ENCODE measurements at regions not wholly inside any gene's neighbourhood (a gene's known extent, or its start where the extent isn't known, plus 50 kb on each side); places are given as distances from the start of the nearest gene placed in this dataset.

- Histone ChIP-seq H3K79me2 (ENCODE audit: low read depth) (no peaks in the 10 kb centered on the region), H2AFZ (no peak overlapping the region), H3K27me3 (ENCODE audit: insufficient read depth, low read depth) (no peaks in the 10 kb centered on the region; the same call in 1 of the 2 replicates), H3K4me1 (replicated peaks; ENCODE audit: insufficient read depth) (no peaks in the 10 kb centered on the region), H3K9me3 (ENCODE audit: insufficient read depth, low read depth) (no peaks in the 10 kb centered on the region), H3F3A (ENCODE audit: insufficient read depth, low read depth) (no peaks in the 10 kb centered on the region), H3K27ac (no peak overlapping the region), H4K20me1 (ENCODE audit: insufficient read depth) (no peaks in the 10 kb centered on the region), H3K4me3 (no peak overlapping the region), H3K9me2 (ENCODE audit: insufficient read depth) (no peaks in the 10 kb centered on the region), H3K4me2 (no peak overlapping the region), H3K36me3 (ENCODE audit: low read depth) (no peaks in the 10 kb centered on the region)
- DNase-seq = no peak
- no TSS peak for BruUV-seq (replicated peaks)
- TF ChIP-seq CTCF (conservative IDR thresholded peaks at IDR 0.05) (no peak), EZH2 (IDR thresholded peaks at IDR 0.05; ENCODE audit: low read depth) (no peak)
- intact Hi-C loops (cut with micrococcal nuclease; ENCODE audit: unreplicated experiment) = no loop called here
- CTCF ChIA-PET = no interaction called here
- POLR2A ChIA-PET (ENCODE audit: unreplicated experiment) = no interaction called here
Observed at GRCh38 chr1:208648146-208648545, 404.0 kb upstream of the PLXNA2 start.

- Histone ChIP-seq H3F3A (ENCODE audit: insufficient read depth, low read depth) (no peaks in the 10 kb centered on the region), H3K79me2 (ENCODE audit: low read depth) (no peaks in the 10 kb centered on the region), H3K27me3 (ENCODE audit: insufficient read depth, low read depth) (peaks cover 8% of the 10 kb centered on the region; the same call in 1 of the 2 replicates), H3K9me3 (ENCODE audit: insufficient read depth, low read depth) (no peaks in the 10 kb centered on the region), H3K4me3 (no peak overlapping the region), H3K4me1 (replicated peaks; ENCODE audit: insufficient read depth) (no peaks in the 10 kb centered on the region), H3K9me2 (ENCODE audit: insufficient read depth) (no peaks in the 10 kb centered on the region), H4K20me1 (ENCODE audit: insufficient read depth) (no peaks in the 10 kb centered on the region), H3K27ac (no peak overlapping the region), H3K36me3 (ENCODE audit: low read depth) (no peaks in the 10 kb centered on the region), H3K4me2 (no peak overlapping the region), H2AFZ (no peak overlapping the region)
- intact Hi-C loops (cut with micrococcal nuclease; ENCODE audit: unreplicated experiment) = loop anchor here (1.0 to 5.0 kb wide), 5 partner anchors 555 to 915 kb away; no protein-coding TSS in a partner anchor
- no TSS peak for BruUV-seq (replicated peaks)
- TF ChIP-seq CTCF (conservative IDR thresholded peaks at IDR 0.05) (peak; percentile 88), EZH2 (IDR thresholded peaks at IDR 0.05; ENCODE audit: low read depth) (no peak)
- peak in 1 of 2 experiments; percentile 37 for DNase-seq
- ChIA-PET POLR2A (ENCODE audit: unreplicated experiment) (no interaction called here), CTCF (no interaction called here)
Observed at GRCh38 chr1:208652296-208653160, 408.3 kb upstream of the PLXNA2 start.

- Histone ChIP-seq H3K4me2 (no peak overlapping the region), H3K79me2 (ENCODE audit: low read depth) (no peaks in the 10 kb centered on the region), H3K36me3 (ENCODE audit: low read depth) (no peaks in the 10 kb centered on the region), H3K27ac (no peak overlapping the region), H4K20me1 (ENCODE audit: insufficient read depth) (no peaks in the 10 kb centered on the region), H3K9me2 (ENCODE audit: insufficient read depth) (no peaks in the 10 kb centered on the region), H3F3A (ENCODE audit: insufficient read depth, low read depth) (no peaks in the 10 kb centered on the region), H3K9me3 (ENCODE audit: insufficient read depth, low read depth) (no peaks in the 10 kb centered on the region), H3K27me3 (ENCODE audit: insufficient read depth, low read depth) (peaks cover 10% of the 10 kb centered on the region; the same call in 1 of the 2 replicates), H2AFZ (no peak overlapping the region), H3K4me3 (no peak overlapping the region), H3K4me1 (replicated peaks; ENCODE audit: insufficient read depth) (no peaks in the 10 kb centered on the region)
- BruUV-seq (replicated peaks) = no TSS peak
- no peak for DNase-seq
- CTCF ChIA-PET = no interaction called here
- intact Hi-C loops (cut with micrococcal nuclease; ENCODE audit: unreplicated experiment) = loop anchor here (2.0 to 5.0 kb wide), 4 partner anchors 554 to 914 kb away; no protein-coding TSS in a partner anchor
- POLR2A ChIA-PET (ENCODE audit: unreplicated experiment) = no interaction called here
- TF ChIP-seq EZH2 (IDR thresholded peaks at IDR 0.05; ENCODE audit: low read depth) (no peak), CTCF (conservative IDR thresholded peaks at IDR 0.05) (no peak)
Observed at GRCh38 chr1:208653426-208653825, 409.2 kb upstream of the PLXNA2 start.

Measured in PC-9 (cell line).